Head of caudate nucleus (tissue), 42 donors: ENCODE measurements at regions not wholly inside any gene's neighbourhood (a gene's known extent, or its start where the extent isn't known, plus 50 kb on each side); places are given as distances from the start of the nearest gene placed in this dataset.

ENCODE experiments used
- DNase-seq, 42 donors: peaks; one replicate each; pipeline versions ENCODE4 v3.0.0 to v3.0.0-alpha.2; 2020 to 2021; ENCODE audit warnings: mixed read lengths in 7 of 42
- intact Hi-C: fragments of 100-400 bp; cut with DNase I; formaldehyde crosslinking; loops from one replicate; pipeline ENCODE4 v1.15.0; 2022

GRCh38 chr1:228860911-228861831 is 125.9 kb downstream of the RHOU start:
- intact Hi-C loops: no loop called here
- DNase-seq: peak in 4 of 42 donors; percentile 15 to 47 (median 28)

DNA sequence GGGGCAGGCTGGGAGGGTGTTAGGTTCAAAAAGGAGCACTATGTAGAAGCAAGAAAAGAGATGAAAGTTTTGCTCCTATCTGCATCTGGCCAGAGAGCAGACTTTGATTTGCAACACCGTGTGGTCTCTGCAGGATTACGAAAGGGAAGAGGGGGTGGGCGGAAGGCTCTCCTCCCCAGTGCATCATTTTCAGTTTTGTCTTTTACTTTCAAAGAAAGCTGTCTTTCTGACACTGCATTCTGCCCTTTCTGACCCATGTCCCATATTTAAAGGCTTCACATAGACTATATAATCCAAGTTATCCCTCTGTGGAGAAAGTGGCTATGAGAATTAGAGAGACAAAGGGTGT is 126.5 kb downstream of the RHOU start:
- intact Hi-C loops: no loop called here
- no peak for DNase-seq

GRCh38 chr1:228862542-228863505 is 127.5 kb downstream of the RHOU start:
- intact Hi-C loops: no loop called here
- DNase-seq: peak in 4 of 42 donors; percentile 11 to 25 (median 18)

DNA sequence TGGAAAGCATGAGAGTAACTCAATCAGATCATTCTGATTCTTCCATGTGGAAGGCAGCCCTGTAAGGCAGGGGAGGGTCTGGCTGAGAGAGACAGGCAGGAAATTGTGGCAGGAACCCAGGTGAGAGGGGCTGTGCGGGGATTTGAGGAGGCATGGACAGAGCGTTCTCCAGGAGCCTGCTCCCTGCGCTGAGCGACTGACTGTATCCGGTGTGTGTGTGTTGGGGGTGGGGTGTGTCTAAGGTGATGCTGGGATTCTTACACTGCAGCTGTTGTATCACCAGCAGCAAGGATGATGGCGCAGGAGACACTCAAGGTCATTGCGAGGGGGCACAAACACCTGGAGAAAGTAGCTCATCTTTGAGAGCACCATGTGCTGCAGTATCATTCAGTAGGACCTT is 128.5 kb downstream of the RHOU start:
- DNase-seq: peak in 1 of 42 donors; percentile 14
- intact Hi-C loops: no loop called here

DNA sequence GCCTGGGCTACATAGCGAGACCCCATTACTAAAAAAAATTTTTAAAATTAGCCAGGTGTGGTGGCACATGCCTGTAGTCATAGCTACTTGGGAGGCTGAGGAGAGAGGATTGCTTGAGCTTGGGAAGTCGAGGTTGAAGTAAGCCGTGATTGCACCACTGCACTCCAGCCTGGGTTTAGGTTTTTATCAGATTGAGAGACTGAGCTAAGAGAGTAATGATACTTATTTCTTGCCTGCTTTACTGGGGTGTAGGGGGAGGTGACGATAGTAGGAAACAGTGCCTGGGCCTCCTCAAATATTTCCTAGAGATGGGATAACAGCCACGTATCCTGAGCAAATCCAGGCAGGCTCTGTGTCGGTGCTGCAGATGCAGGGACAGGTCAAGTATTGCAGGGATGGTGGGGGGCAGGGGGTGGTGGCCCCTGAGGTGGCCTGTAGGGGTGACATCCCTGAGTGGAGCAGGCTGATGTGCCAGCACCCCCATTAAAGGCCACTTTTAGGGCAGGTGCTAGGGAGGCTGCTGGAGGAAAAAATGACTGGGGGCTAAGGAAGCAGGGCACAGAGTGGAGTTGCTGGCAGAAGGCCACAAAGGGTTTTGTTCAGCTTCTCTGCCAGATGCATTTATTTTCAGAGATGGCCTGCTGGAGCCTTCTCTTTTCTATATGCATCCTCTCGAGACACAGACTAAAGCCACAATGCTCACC is 130.5 kb downstream of the RHOU start:
- intact Hi-C loops: no loop called here

DNA sequence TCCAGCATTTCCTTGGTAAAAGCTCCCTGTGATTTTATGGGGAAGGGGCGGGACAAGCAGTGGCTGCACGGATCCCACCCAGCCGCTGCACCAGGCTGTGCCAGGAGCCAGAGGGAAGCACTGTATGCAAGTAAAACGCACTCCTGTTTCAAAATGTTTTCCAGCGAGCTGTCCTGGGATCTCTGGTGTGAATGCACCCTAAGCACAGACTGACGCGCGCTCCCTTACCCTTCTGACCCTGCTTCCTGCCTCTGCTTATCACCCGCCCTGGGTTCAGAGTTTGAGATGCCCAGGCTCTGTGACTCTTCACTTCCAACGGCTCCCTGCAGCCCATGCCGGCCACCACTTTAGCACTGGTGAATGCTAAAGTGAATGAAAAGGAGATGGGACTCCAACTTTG is 131.2 kb downstream of the RHOU start:
- peak in 2 of 42 donors; percentile 16 to 31 for DNase-seq
- intact Hi-C loops: no loop called here

More for the DNA sequence above, 130.5 kb downstream of the RHOU start:
- DNase-seq: peak in 1 of 42 donors; percentile 14

- intact Hi-C loops: no loop called here
Measured at GRCh38 chr1:228867108-228867950, 132.1 kb downstream of the RHOU start.

DNA sequence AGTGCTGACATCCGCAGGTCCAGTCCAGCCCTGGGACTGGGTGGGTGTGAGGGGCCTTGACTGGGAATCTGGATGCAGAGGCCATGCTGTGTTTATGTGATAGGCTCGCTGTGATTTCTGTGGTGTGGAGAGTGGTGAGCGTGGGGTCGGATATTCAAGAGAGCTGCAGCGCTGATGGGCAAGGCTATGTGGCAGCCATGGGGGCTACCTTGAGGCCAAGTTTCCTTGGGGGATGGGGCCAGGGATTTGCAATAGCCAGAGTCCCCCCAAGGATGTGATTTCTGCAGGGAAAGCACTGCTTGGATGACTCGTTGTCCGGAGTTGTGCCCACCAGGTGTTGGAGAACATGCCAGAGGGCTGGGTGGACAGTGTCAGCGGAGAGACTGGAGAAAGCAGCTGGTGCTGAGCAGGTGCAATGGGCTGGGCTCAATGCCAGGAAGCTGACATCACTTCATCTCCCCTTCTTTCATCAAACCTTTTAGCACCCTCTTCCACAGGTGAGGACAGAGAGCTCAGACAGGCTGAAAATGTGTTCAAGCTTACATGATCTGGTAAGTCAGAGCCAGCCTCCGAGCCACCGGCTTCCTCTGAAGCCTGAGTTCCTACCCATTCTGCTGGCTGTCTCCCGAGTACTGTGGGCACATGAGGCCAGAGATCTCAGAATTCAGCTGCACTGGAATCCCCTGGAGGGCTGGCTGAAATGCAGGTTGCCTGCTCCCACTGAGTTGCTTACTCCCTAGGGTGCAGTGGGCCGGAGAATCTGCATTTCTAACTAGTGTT is 132.9 kb downstream of the RHOU start:
- intact Hi-C loops: no loop called here
- peak in 1 of 42 donors; percentile 15 for DNase-seq

More at GRCh38 chr1:228867108-228867950, 132.1 kb downstream of the RHOU start:
- peak in 27 of 42 donors; percentile 26 to 74 (median 55) for DNase-seq

- intact Hi-C loops: no loop called here
- DNase-seq: no peak
Measured at GRCh38 chr1:228868731-228869024, 133.4 kb downstream of the RHOU start.

DNA sequence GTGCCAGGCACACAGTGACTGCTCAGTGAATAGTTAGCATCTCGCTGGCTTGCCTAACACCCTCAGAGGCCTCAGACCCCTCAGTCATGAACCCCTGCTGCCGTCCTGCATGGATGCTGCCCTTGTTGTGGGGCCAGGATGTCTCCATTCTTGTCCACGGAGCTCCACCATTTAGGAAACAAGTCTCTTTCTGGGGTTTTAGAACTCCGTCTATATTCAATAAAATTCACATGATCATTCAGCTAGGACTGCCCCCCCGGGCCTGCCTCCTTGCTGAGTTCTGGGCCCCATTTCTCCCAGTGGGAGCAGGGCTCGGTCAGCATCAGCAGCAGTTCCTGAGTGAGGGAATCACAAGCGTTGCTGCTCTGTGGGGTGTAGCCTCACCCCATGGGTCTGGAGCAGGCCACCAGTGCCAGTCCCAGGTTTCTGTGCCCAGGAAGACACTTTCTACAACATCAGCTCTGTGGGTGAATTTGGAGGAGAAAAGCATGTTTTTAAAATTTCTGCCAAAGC is 134.1 kb downstream of the RHOU start:
- peak in 1 of 42 donors; percentile 15 for DNase-seq
- intact Hi-C loops: no loop called here

DNA sequence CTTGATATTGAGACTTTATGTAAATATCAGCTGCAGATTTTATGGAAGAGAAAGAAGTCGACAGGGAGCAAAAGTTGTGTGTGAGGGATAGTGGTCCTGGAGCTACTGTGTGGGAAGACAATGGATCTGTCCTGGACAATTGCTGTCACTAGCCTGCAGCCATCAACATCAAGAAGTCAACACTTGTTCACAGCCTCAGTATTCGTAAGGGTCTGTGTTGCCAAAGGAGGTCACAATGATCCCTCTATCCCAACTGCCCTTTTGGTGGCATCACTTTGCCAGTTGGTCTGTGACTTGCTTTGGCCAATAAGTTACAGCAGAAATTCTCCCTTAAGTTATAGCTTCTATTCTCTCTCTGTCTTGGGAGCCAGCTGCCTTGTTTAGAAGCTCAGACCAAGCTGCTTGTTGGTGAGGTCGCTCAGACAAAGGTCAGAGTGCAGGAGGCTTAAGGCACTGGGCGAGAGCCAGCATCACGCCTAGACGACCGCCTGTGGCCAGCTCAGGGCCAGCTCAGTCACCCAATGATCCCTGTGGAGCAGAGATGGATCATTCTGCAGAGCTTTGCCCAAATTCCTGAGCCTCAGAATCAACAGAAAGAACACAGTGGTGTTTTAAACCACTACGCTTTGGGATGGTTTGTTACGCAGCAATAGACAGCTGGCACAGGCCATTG is 134.9 kb downstream of the RHOU start:
- DNase-seq: peak in 10 of 42 donors; percentile 18 to 66 (median 46)
- intact Hi-C loops: loop anchor here (10.0 kb wide), 1 partner anchor 135 kb away; no protein-coding TSS in a partner anchor

GRCh38 chr1:228871314-228872061 is 136.2 kb downstream of the RHOU start:
- intact Hi-C loops: loop anchor here (10.0 kb wide), 1 partner anchor 133 kb away; no protein-coding TSS in a partner anchor
- peak in 14 of 42 donors; percentile 21 to 63 (median 40) for DNase-seq

DNA sequence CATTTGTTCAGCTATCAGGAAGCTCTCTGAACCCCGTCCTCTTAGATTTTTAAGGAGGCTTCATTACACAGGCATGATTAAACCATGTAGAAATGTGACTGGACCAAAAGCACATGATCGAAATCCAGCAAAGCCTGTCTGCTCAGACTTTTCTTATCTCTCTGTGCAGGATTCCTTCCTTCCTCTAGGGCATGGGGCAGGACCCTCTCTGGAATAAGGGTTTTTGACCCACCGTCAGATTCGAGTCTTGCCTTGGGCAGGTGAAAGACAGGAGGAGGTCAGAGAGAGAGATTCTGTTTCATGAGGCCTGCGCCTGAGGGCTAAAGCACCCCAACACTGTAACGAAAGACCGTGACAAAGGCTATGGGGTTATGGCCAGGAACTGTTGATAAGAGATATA is 136.8 kb downstream of the RHOU start:
- DNase-seq: peak in 1 of 42 donors; percentile 9
- intact Hi-C loops: loop anchor here (10.0 kb wide), 1 partner anchor 133 kb away; no protein-coding TSS in a partner anchor

- DNase-seq: peak in 1 of 42 donors; percentile 8
- intact Hi-C loops: loop anchor here (10.0 kb wide), 1 partner anchor 131 kb away; no protein-coding TSS in a partner anchor
Measured at GRCh38 chr1:228873709-228874108, 138.4 kb downstream of the RHOU start.

DNA sequence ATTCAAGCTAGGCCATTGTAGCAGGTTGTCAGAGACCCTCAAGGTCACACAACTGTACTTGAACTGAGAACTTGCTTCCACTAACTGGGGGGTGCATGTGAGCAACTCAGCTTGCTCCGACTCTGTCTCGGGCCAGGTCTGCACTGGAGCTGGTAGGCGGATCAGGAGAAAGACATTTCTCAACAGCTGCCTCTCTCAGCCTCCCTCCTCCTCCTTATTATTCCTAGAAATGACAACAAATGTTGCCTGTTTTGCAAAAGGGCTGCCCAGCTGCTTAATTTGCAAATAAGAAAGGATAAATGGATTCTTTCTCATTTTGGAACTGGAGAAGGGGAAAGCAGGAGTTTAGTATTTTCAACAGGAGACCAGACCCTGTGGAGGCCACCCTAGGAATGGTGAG is 140.5 kb downstream of the RHOU start:
- intact Hi-C loops: loop anchor here (10.0 kb wide), 1 partner anchor 129 kb away; no protein-coding TSS in a partner anchor
- peak in 6 of 42 donors; percentile 16 to 60 (median 42) for DNase-seq
